HAP-1 (cell line): ENCODE measurements at regions not wholly inside any gene's neighbourhood (a gene's known extent, or its start where the extent isn't known, plus 50 kb on each side); places are given as distances from the start of the nearest gene placed in this dataset.

Experiments
- DNase-seq, 2 experiments: peaks; one replicate each; pipeline ENCODE4 v3.0.0-alpha.2; 2016 to 2020; ENCODE audit warnings: low spot score in 2 of 2
- H3K27me3 ChIP-seq: fragments of 250-450 bp; sonication (Bioruptor Pico); 2 replicates; pipeline ENCODE4 v1.5.1; 2020; ENCODE audit warnings: low read depth, mild to moderate bottlenecking, moderate library complexity
- H3K36me3 ChIP-seq: fragments of 250-450 bp; sonication (Bioruptor Pico); replicated peaks from 2 replicates; pipeline ENCODE4 v1.5.1; 2020; ENCODE audit warnings: mild to moderate bottlenecking
- H3K4me1 ChIP-seq: fragments of 250-450 bp; sonication (Bioruptor Pico); 2 replicates; pipeline ENCODE4 v1.5.1; 2020; ENCODE audit warnings: mild to moderate bottlenecking
- H3K4me3 ChIP-seq: fragments of 250-450 bp; sonication (Bioruptor Pico); 2 replicates; pipeline ENCODE4 v1.5.1; 2020; ENCODE audit warnings: mild to moderate bottlenecking, moderate library complexity
- H3K9me3 ChIP-seq: fragments of 250-450 bp; sonication (Bioruptor Pico); 2 replicates; pipeline ENCODE4 v1.5.1; 2020; ENCODE audit warnings: mild to moderate bottlenecking, moderate library complexity
- in situ Hi-C: fragments of 300-500 bp; cut with MboI; formaldehyde crosslinking; loops from 3 replicates; pipeline ENCODE4 v1.14.3; 2020; ENCODE audit warnings: low sequenced_read_pairs, inconsistent platforms, mixed read lengths

- in situ Hi-C loops = loop anchor here (25.0 kb wide), 1 partner anchor 182 kb away; no protein-coding TSS in a partner anchor
- no peaks in the 10 kb centered on the region for H3K36me3 ChIP-seq
- no peak for DNase-seq
- no peaks in the 10 kb centered on the region for H3K9me3 ChIP-seq
- no peaks in the 10 kb centered on the region for H3K27me3 ChIP-seq
- H3K4me1 ChIP-seq = no peaks in the 10 kb centered on the region
- no peak overlapping the region for H3K4me3 ChIP-seq
Observed at GRCh38 chr10:110355141-110355831, 50.6 kb upstream of the SMNDC1 start.

DNA sequence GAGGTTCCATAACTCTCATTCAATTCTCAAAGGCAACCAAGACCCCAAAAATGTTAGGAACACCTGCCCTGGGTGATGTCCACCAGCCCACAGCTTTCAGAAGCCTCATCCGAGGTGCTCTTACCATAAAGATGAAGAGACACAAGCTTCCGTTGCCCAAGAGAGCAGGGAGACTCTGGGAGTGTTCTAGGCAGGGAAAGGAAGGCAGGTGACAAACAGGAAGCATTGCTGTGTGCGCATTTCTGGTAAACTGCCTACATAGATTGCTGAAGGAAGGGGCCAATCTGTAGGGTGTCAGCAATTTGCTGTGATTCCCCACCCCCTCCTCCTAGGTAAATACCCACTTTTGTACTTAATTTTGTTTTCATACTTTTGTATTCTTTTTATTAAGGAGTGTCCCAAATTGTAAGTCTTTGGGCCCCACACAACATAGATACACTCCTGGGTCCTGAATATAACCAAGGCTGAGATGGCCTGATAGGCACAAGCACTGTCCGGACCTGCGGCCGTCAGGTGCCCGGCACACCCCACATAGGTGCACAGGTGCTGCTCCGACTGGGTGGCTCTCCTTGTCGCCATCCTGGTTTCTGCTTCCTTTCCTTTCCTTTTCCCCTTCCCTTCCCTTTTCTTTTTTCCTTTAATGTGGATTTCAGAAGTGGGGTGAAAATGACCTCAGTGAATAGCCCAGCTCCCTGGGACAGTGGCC is 51.4 kb upstream of the SMNDC1 start:
- no peak for DNase-seq
- Histone ChIP-seq H3K27me3 (no peaks in the 10 kb centered on the region), H3K9me3 (no peaks in the 10 kb centered on the region), H3K4me1 (no peaks in the 10 kb centered on the region), H3K4me3 (no peak overlapping the region), H3K36me3 (no peaks in the 10 kb centered on the region)
- in situ Hi-C loops = loop anchor here (25.0 kb wide), 1 partner anchor 181 kb away; no protein-coding TSS in a partner anchor

GRCh38 chr10:110356628-110357245 is 52.0 kb upstream of the SMNDC1 start:
- no peak for DNase-seq
- in situ Hi-C loops = loop anchor here (25.0 kb wide), 1 partner anchor 181 kb away; no protein-coding TSS in a partner anchor

GRCh38 chr10:110357252-110357780 is 52.6 kb upstream of the SMNDC1 start:
- no peak overlapping the region for H3K4me3 ChIP-seq
- DNase-seq = no peak
- in situ Hi-C loops = loop anchor here (25.0 kb wide), 1 partner anchor 180 kb away; no protein-coding TSS in a partner anchor
- H3K27me3 ChIP-seq = no peaks in the 10 kb centered on the region
- H3K9me3 ChIP-seq = no peaks in the 10 kb centered on the region
- H3K4me1 ChIP-seq = no peaks in the 10 kb centered on the region
- H3K36me3 ChIP-seq = no peaks in the 10 kb centered on the region

More at GRCh38 chr10:110356628-110357245, 52.0 kb upstream of the SMNDC1 start:
- Histone ChIP-seq H3K4me3 (no peak overlapping the region), H3K9me3 (no peaks in the 10 kb centered on the region), H3K36me3 (no peaks in the 10 kb centered on the region), H3K27me3 (no peaks in the 10 kb centered on the region), H3K4me1 (no peaks in the 10 kb centered on the region)

- Histone ChIP-seq H3K27me3 (no peaks in the 10 kb centered on the region), H3K4me1 (no peaks in the 10 kb centered on the region), H3K4me3 (no peak overlapping the region), H3K9me3 (no peaks in the 10 kb centered on the region), H3K36me3 (no peaks in the 10 kb centered on the region)
- in situ Hi-C loops = loop anchor here (25.0 kb wide), 1 partner anchor 179 kb away; no protein-coding TSS in a partner anchor
- DNase-seq = no peak
Observed at GRCh38 chr10:110357871-110358270, 53.2 kb upstream of the SMNDC1 start.

- in situ Hi-C loops = loop anchor here (25.0 kb wide), 1 partner anchor 179 kb away; no protein-coding TSS in a partner anchor
- Histone ChIP-seq H3K4me1 (no peaks in the 10 kb centered on the region), H3K36me3 (no peaks in the 10 kb centered on the region), H3K27me3 (no peaks in the 10 kb centered on the region), H3K9me3 (no peaks in the 10 kb centered on the region), H3K4me3 (no peak overlapping the region)
- DNase-seq = no peak
Observed at GRCh38 chr10:110358278-110358677, 53.6 kb upstream of the SMNDC1 start.

DNA sequence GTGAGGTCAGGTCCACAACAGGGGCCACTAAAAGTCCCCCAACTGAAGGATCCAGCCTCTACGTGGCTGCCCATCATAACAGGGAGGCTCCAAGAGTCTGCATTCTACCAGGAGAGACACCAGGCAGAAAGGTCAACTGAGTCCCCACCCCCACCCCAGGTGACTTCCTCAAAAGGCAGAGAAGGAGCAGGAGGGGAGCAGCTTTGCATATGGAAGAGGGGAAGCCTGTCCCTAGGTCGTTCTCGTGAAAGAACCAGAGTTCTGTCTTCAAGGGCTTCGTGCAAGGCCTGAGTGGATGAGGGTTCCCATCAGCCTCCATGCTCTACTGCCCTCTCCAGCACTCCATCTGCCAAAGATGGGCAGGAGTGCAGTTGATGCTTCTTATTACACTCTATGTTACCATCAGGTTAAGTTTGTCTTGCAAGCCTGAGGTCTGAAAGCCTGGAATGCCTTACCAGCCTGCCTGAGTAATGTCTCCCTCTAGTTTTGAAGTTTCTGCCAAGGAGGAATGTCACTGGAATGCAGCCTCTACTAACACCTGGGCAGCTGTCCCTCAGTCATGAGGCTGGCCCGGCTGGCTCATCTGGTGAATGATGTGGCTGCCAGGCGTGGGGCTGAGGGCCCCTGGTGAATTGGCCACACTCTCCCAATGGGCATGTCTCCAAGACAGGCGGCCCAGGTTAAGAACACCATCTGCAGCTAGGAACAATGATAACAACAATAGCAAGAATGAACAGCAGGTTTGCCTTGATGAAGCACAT is 54.3 kb upstream of the SMNDC1 start:
- no peaks in the 10 kb centered on the region for H3K4me1 ChIP-seq
- H3K27me3 ChIP-seq = no peaks in the 10 kb centered on the region
- H3K4me3 ChIP-seq = no peak overlapping the region

DNA sequence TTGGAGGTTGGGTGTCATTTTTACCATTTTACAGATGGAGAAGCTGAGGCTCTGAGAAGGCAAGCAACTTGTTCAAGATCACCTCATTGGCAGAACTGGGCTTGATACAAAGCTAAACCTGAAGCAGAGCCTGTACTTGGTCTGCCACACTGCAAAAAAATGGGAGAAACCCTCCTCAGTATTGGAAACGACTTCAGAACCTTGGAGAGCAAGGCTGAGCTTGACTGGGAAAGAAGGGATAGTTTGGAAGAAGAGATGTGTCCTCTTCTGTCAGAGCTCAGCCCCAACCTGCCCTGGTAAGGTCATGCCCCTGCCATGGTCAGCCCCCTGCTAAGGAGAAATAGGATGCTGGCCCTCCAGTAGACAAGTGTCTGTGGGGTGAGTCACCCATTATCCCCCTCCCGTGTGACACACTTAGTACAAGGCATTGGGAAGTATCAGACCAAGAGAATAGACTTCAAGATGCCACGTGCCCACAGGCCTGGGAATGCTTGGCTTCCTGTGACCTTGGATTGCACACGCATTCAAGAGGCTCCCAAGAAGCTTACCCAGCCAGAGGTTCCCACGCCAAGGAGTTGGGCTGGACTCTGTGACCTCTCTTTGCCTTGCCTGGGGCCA is 56.2 kb upstream of the SMNDC1 start:
- in situ Hi-C loops = loop anchor here (25.0 kb wide), 1 partner anchor 176 kb away; no protein-coding TSS in a partner anchor
- Histone ChIP-seq H3K9me3 (no peaks in the 10 kb centered on the region), H3K27me3 (no peaks in the 10 kb centered on the region), H3K4me3 (no peak overlapping the region), H3K36me3 (no peaks in the 10 kb centered on the region), H3K4me1 (no peaks in the 10 kb centered on the region)
- no peak for DNase-seq

More for the DNA sequence above, 54.3 kb upstream of the SMNDC1 start:
- H3K9me3 ChIP-seq = no peaks in the 10 kb centered on the region
- no peak for DNase-seq
- H3K36me3 ChIP-seq = no peaks in the 10 kb centered on the region
- in situ Hi-C loops = loop anchor here (25.0 kb wide), 1 partner anchor 178 kb away; no protein-coding TSS in a partner anchor

DNA sequence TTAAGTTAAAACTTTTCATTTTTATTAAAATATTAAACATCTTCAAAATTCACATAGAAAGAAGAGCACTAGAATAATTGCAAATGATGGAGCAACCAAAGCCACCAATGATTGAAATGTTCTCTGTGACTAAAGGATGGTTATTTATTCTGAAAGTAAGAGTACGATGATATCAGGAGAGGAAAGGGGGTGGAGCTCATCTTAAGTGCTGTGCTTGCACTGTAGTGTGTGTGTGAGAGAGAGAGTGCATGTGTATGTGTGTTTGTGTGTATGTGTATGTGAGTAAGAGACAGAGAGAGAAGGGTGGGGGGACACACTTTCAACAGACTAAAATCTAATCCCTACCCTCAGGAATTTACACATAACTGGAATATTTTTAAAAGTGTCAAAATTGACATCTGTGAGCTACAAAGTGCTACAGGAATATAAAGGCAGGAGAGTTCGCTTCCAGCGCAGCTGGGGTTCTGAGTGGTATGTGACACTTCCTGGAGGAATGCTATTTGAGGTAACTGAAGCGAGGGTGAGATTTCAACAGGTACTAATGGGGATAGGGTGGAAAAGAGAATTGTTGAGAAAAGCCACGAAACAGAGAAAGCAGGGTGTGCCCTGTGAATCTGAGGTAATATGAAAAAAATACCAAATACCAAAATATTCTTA is 57.2 kb upstream of the SMNDC1 start:
- H3K4me3 ChIP-seq = no peak overlapping the region
- H3K36me3 ChIP-seq = no peaks in the 10 kb centered on the region
- H3K9me3 ChIP-seq = no peaks in the 10 kb centered on the region
- in situ Hi-C loops = loop anchor here (25.0 kb wide), 1 partner anchor 175 kb away; no protein-coding TSS in a partner anchor
- no peak for DNase-seq
- H3K27me3 ChIP-seq = no peaks in the 10 kb centered on the region
- H3K4me1 ChIP-seq = no peaks in the 10 kb centered on the region

DNA sequence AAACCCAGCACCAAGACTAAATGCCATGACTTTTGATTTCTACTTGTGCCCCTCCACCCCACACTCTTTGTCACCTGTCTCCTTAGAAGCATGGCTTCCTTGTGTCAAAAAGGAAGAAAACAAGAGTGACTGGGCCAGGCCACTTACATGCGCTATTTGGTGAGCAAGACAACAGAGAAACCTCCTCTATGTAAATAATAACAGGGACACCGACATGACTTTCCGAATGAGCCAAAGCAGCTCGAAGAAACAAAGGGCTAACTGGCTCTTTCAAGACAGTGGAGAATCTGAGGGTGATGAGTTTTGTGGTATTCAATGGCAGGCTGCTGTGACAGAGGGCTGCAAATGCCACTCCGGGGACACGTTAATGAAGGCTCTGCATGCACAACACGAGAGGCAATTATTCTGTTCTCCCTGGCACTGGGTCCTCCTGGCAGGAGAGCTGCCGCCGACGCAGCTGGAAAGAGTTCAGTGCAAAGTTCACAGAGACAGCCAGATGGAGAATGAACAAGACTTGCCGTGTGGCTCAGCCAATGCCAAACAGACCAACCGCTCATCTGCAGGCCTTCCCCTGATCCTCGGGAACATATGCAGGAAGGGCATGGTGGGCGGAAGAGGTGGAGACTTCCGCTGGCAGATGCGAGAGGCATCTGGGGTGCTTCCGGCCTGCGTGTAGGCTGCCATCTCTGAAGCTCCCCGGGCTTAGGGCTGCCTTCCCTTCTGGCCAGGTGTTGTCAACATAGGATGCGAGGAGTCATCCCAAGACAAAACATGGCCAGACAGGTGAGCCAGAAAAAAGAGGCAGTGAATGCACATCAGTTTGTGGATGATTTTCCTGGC is 59.1 kb upstream of the SMNDC1 start:
- Histone ChIP-seq H3K9me3 (no peaks in the 10 kb centered on the region), H3K27me3 (no peaks in the 10 kb centered on the region), H3K4me3 (no peak overlapping the region), H3K36me3 (no peaks in the 10 kb centered on the region), H3K4me1 (no peaks in the 10 kb centered on the region)
- DNase-seq = no peak
- in situ Hi-C loops = loop anchor here (25.0 kb wide), 1 partner anchor 174 kb away; no protein-coding TSS in a partner anchor

DNA sequence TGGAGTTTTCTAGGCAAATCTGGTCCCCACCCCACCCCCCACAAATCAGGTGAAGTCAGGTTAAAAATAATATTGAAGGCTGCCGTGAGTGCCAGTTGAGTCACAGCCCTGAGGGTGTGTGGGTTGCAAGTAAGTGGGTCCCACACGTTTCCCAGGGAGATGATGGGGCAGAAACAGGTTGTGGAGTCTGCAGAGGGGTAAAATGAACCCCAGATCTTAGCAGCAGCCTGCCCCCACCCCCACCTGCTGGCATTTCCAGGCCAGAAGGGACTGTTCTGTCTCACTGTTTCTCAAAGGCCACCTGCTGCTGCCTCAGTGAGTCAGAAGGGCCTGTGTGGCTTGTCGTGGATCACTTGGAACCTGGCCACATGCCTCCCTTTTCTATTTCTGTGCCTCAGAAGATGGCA is 59.8 kb upstream of the SMNDC1 start:
- H3K9me3 ChIP-seq = no peaks in the 10 kb centered on the region
- no peaks in the 10 kb centered on the region for H3K36me3 ChIP-seq
- H3K4me3 ChIP-seq = no peak overlapping the region
- in situ Hi-C loops = loop anchor here (25.0 kb wide), 1 partner anchor 173 kb away; no protein-coding TSS in a partner anchor
- no peaks in the 10 kb centered on the region for H3K4me1 ChIP-seq
- no peaks in the 10 kb centered on the region for H3K27me3 ChIP-seq
- no peak for DNase-seq
